Cardiac muscle cell (in vitro differentiated cells and primary cell): ENCODE measurements at regions not wholly inside any gene's neighbourhood (a gene's known extent, or its start where the extent isn't known, plus 50 kb on each side); places are given as distances from the start of the nearest gene placed in this dataset.

ENCODE experiments used
- DNase-seq, 2 donors: peaks; one replicate each; pipeline versions ENCODE4 v3.0.0 to v3.0.0-alpha.2; 2010 to 2017; ENCODE audit warnings: low read depth in 1 of 2, low spot score in 1 of 2
- H3K27ac ChIP-seq: fragments of 200-600 bp; sonication (generic); 2 replicates; pipeline ENCODE4 v1.5.1; 2016
- H3K27me3 ChIP-seq: fragments of 200-600 bp; sonication (generic); 2 replicates; pipeline ENCODE4 v1.6.0; 2016; ENCODE audit warnings: control low read depth
- H3K36me3 ChIP-seq: fragments of 200-600 bp; sonication (generic); 2 replicates; pipeline ENCODE4 v1.5.1; 2016; ENCODE audit warnings: control low read depth
- H3K4me1 ChIP-seq: fragments of 200-600 bp; sonication (generic); 2 replicates; pipeline ENCODE4 v1.8.1; 2017; ENCODE audit warnings: low read depth, mild to moderate bottlenecking, mixed run types
- H3K4me3 ChIP-seq: fragments of 200-600 bp; sonication (generic); 2 replicates; pipeline ENCODE4 v1.5.1; 2016; ENCODE audit warnings: mild to moderate bottlenecking
- H3K9me3 ChIP-seq: fragments of 200-600 bp; sonication (generic); 2 replicates; pipeline ENCODE4 v1.5.1; 2017; ENCODE audit warnings: low read depth, mild to moderate bottlenecking, control low read depth
- CTCF ChIP-seq: IDR thresholded peaks from 2 replicates; pipeline ENCODE4 v1.5.1; 2012; ENCODE audit warnings: low read depth, mild to moderate bottlenecking, low read length

- no peak overlapping the region for H3K4me3 ChIP-seq
- H3K9me3 ChIP-seq: no peaks in the 10 kb centered on the region
- TF ChIP-seq CTCF: peak; percentile 8
Measured at GRCh38 chr1:200496937-200497336, 87.1 kb upstream of the ZNF281 start.

GRCh38 chr1:200495901-200496300 is 86.1 kb upstream of the ZNF281 start:
- no peaks in the 10 kb centered on the region for H3K27me3 ChIP-seq
- no peak overlapping the region for H3K4me3 ChIP-seq
- no peak overlapping the region for H3K27ac ChIP-seq
- no peak for DNase-seq
- no peaks in the 10 kb centered on the region for H3K9me3 ChIP-seq
- no peak for TF ChIP-seq CTCF
- H3K4me1 ChIP-seq: no peaks in the 10 kb centered on the region
- H3K36me3 ChIP-seq: no peaks in the 10 kb centered on the region

More at GRCh38 chr1:200496937-200497336, 87.1 kb upstream of the ZNF281 start:
- H3K36me3 ChIP-seq: no peaks in the 10 kb centered on the region
- no peak overlapping the region for H3K27ac ChIP-seq
- DNase-seq: no peak
- no peaks in the 10 kb centered on the region for H3K27me3 ChIP-seq
- H3K4me1 ChIP-seq: no peaks in the 10 kb centered on the region

- TF ChIP-seq CTCF: no peak
Measured at GRCh38 chr1:200493344-200493743, 83.5 kb upstream of the ZNF281 start.

GRCh38 chr1:200491103-200491502 is 81.3 kb upstream of the ZNF281 start:
- H3K36me3 ChIP-seq: no peaks in the 10 kb centered on the region
- H3K9me3 ChIP-seq: no peaks in the 10 kb centered on the region
- TF ChIP-seq CTCF: no peak
- no peak overlapping the region for H3K27ac ChIP-seq
- no peak for DNase-seq
- no peaks in the 10 kb centered on the region for H3K27me3 ChIP-seq
- H3K4me3 ChIP-seq: no peak overlapping the region
- no peaks in the 10 kb centered on the region for H3K4me1 ChIP-seq

More at GRCh38 chr1:200493344-200493743, 83.5 kb upstream of the ZNF281 start:
- no peak overlapping the region for H3K27ac ChIP-seq
- no peak for DNase-seq
- no peak overlapping the region for H3K4me3 ChIP-seq
- H3K4me1 ChIP-seq: no peaks in the 10 kb centered on the region
- H3K9me3 ChIP-seq: no peaks in the 10 kb centered on the region
- H3K36me3 ChIP-seq: no peaks in the 10 kb centered on the region
- H3K27me3 ChIP-seq: no peaks in the 10 kb centered on the region

- Histone ChIP-seq H3K36me3 (no peaks in the 10 kb centered on the region), H3K27me3 (no peaks in the 10 kb centered on the region), H3K9me3 (no peaks in the 10 kb centered on the region), H3K4me3 (no peak overlapping the region), H3K4me1 (no peaks in the 10 kb centered on the region), H3K27ac (no peak overlapping the region)
- no peak for TF ChIP-seq CTCF
- DNase-seq: no peak
Measured at GRCh38 chr1:200490183-200490582, 80.3 kb upstream of the ZNF281 start.
